Germinal center (tissue), 1 donor: ENCODE measurements at regions not wholly inside any gene's neighbourhood (a gene's known extent, or its start where the extent isn't known, plus 50 kb on each side); places are given as distances from the start of the nearest gene placed in this dataset.

Source experiments
- DNase-seq: peaks from one replicate; pipeline ENCODE4 v3.0.0; 2012; ENCODE audit warnings: mixed read lengths, low spot score

- DNase-seq, result no peak
Measured at GRCh38 chr18:42632801-42633200, 482.7 kb downstream of the RIT2 start.

GRCh38 chr18:42635378-42636048 is 480.0 kb downstream of the RIT2 start:
- DNase-seq, result no peak

- DNase-seq, result no peak
Measured at GRCh38 chr18:42636309-42636708, 479.2 kb downstream of the RIT2 start.

- no peak for DNase-seq
Measured at GRCh38 chr18:42640160-42640559, 475.3 kb downstream of the RIT2 start.

- no peak for DNase-seq
Measured at GRCh38 chr18:42641996-42642395, 473.5 kb downstream of the RIT2 start.

- DNase-seq, result no peak
Measured at GRCh38 chr18:42644729-42645131, 470.8 kb downstream of the RIT2 start.

- DNase-seq, result no peak
Measured at GRCh38 chr18:42649331-42650035, 466.0 kb downstream of the RIT2 start.

- no peak for DNase-seq
Measured at GRCh38 chr18:42654556-42654955, 460.9 kb downstream of the RIT2 start.

- DNase-seq, result no peak
Measured at GRCh38 chr18:42657551-42657950, 457.9 kb downstream of the RIT2 start.

- DNase-seq, result no peak
Measured at GRCh38 chr18:42658171-42658570, 457.3 kb downstream of the RIT2 start.

- no peak for DNase-seq
Measured at GRCh38 chr18:42659187-42659586, 456.3 kb downstream of the RIT2 start.

GRCh38 chr18:42670860-42671259 is 444.6 kb downstream of the RIT2 start:
- no peak for DNase-seq

- no peak for DNase-seq
Measured at GRCh38 chr18:42675810-42676209, 439.7 kb downstream of the RIT2 start.

- no peak for DNase-seq
Measured at GRCh38 chr18:42683094-42683493, 432.4 kb downstream of the RIT2 start.

GRCh38 chr18:42689310-42689709 is 426.2 kb downstream of the RIT2 start:
- DNase-seq, result no peak
